ENCODE measurements at regions not wholly inside any gene's neighbourhood (a gene's known extent, or its start where the extent isn't known, plus 50 kb on each side); places are given as distances from the start of the nearest gene placed in this dataset.
"Not testable (repeated sequence)": the region's sequence is repeated elsewhere in the genome, so short reads cannot be mapped to it uniquely, and the experiment has no call there.

GRCh38 chr4:30182786-30183185 is 537.4 kb upstream of the PCDH7 start:
- ChIA-PET POLR2A (no interaction called here), CTCF (no interaction called here)
- DNase-seq (ENCODE audit: low read depth, low spot score), result no peak
- H3K4me3 ChIP-seq (ENCODE audit: low read depth, low read length), result no peak overlapping the region
- TF ChIP-seq, protein P1, sequence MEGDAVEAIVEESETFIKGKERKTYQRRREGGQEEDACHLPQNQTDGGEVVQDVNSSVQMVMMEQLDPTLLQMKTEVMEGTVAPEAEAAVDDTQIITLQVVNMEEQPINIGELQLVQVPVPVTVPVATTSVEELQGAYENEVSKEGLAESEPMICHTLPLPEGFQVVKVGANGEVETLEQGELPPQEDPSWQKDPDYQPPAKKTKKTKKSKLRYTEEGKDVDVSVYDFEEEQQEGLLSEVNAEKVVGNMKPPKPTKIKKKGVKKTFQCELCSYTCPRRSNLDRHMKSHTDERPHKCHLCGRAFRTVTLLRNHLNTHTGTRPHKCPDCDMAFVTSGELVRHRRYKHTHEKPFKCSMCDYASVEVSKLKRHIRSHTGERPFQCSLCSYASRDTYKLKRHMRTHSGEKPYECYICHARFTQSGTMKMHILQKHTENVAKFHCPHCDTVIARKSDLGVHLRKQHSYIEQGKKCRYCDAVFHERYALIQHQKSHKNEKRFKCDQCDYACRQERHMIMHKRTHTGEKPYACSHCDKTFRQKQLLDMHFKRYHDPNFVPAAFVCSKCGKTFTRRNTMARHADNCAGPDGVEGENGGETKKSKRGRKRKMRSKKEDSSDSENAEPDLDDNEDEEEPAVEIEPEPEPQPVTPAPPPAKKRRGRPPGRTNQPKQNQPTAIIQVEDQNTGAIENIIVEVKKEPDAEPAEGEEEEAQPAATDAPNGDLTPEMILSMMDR (IDR thresholded peaks at IDR 0.05; ENCODE audit: insufficient read depth, low read length, missing control alignments), result no peak

DNA sequence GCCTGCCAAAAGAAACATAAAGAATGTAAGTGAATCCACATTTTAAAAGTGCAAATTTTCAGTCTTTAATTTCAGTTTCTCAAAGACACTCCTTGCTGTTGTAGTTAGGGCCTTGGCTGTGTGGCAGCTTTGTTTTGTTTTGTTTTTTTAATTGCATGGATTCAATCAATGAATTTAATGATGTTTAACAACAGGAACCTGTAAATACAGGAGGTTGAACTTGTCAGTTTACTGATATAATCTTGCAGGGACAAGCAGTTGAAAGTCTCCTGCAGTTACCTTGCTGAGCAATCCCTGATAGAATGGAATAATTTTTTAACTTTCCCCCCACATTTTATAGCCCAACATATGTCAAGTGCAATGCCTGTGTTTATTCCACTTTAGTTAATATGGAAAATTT is 528.3 kb upstream of the PCDH7 start:
- DNase-seq (ENCODE audit: low read depth, low spot score), result no peak
- ChIA-PET POLR2A (no interaction called here), CTCF (no interaction called here)
- H3K4me3 ChIP-seq (ENCODE audit: low read depth, low read length), result no peak overlapping the region
- TF ChIP-seq, protein P1 (IDR thresholded peaks at IDR 0.05; ENCODE audit: insufficient read depth, low read length, missing control alignments), result no peak

DNA sequence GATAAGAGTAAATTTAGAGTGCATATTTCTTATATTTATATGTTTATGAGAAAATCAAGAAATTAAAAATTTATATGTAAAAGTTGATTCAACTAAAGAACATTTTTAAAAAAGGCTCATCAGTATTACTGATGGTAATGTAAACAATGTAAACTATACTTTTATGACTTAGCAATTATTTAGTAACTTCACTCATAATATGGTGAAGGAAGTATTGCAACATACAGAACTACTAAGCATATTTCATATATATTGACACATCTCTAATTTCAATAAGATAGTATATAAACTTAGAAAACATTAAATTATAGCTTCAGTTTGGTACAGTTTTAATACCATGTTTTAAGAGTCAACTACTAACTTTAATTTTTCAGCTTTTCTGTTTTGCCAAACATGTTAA is 512.8 kb upstream of the PCDH7 start:
- DNase-seq (ENCODE audit: low read depth, low spot score), result no peak
- POLR2A ChIA-PET, result no interaction called here
- H3K4me3 ChIP-seq (ENCODE audit: low read depth, low read length), result no peak overlapping the region
- CTCF ChIA-PET, result no interaction called here
- TF ChIP-seq, protein P1 (IDR thresholded peaks at IDR 0.05; ENCODE audit: insufficient read depth, low read length, missing control alignments), result no peak

- TF ChIP-seq, protein P1 (IDR thresholded peaks at IDR 0.05; ENCODE audit: insufficient read depth, low read length, missing control alignments), result no peak
- ChIA-PET CTCF (no interaction called here), POLR2A (no interaction called here)
- H3K4me3 ChIP-seq (ENCODE audit: low read depth, low read length), result no peak overlapping the region
- no peak for DNase-seq (ENCODE audit: low read depth, low spot score)
Measured at GRCh38 chr4:30208731-30209435, 511.3 kb upstream of the PCDH7 start.

DNA sequence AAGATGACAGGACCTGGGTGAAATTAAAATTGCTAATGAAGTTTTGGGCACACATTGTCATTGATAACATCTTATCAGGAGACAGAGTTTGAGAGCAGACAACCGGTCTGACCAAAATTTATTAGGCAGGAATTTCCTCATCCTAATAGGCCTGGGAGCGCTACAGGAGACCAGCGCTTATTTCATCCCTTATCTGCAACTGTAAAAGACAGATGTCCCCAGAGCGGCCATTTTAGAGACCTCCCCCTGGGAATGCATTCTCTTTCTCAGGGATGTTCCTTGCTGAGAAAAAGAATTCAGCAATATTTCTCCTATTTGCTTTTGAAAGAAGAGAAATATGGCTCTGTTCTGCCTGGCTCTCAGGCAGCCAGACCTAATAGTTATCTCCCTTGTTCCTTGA is 504.2 kb upstream of the PCDH7 start:
- POLR2A ChIA-PET; CTCF ChIA-PET; DNase-seq (ENCODE audit: low read depth, low spot score); H3K4me3 ChIP-seq (ENCODE audit: low read depth, low read length): not testable (repeated sequence)

GRCh38 chr4:30245140-30245539 is 475.0 kb upstream of the PCDH7 start:
- CTCF ChIA-PET, result no interaction called here
- no peak overlapping the region for H3K4me3 ChIP-seq (ENCODE audit: low read depth, low read length)
- POLR2A ChIA-PET, result no interaction called here
- DNase-seq (ENCODE audit: low read depth, low spot score), result no peak
- TF ChIP-seq, protein P1 (IDR thresholded peaks at IDR 0.05; ENCODE audit: insufficient read depth, low read length, missing control alignments), result no peak

DNA sequence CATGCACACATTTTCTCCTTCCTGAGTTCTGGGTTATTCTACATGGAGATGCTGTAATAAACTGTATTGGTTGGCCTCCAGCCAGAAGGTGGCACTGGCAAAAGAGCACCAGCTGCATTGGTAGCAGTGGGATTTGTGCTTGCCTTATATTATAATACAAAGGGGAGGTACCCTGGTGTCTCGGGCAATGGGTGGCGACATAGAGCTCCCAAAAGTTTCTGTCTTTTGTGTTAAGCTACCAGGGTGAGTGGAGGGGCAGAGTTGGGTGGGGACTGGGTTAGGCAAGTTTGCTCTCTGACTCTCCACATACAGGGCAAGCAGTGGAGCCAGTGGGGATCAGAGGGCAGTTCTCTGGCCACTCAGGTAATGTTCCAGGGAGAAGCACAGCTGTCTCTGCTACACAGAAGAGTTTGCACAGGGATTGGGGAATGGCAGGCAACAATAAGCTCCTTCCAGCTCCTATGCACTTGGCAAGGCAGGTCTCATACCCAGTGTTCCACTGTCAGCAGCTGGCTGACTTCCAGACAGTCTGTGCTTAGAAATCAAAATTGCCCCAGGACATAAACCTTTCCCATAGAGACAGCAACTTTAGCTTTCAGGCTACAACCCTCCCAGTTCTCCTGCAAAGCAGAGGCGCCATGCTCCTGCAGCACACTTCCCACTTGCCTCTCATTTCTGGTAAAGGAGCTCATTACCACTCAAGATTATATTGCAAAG is 463.9 kb upstream of the PCDH7 start:
- POLR2A ChIA-PET, result no interaction called here
- DNase-seq (ENCODE audit: low read depth, low spot score), result no peak
- no peak overlapping the region for H3K4me3 ChIP-seq (ENCODE audit: low read depth, low read length)
- CTCF ChIA-PET, result no interaction called here
- TF ChIP-seq, protein P1 (IDR thresholded peaks at IDR 0.05; ENCODE audit: insufficient read depth, low read length, missing control alignments), result no peak
